ENCODE measurements at regions not wholly inside any gene's neighbourhood (a gene's known extent, or its start where the extent isn't known, plus 50 kb on each side); places are given as distances from the start of the nearest gene placed in this dataset.

GRCh38 chr12:93167841-93168492, 209.8 kb upstream of the NUDT4 start:
- Histone ChIP-seq H3K27me3 (ENCODE audit: insufficient read depth, low read length) (no peaks in the 10 kb centered on the region), H3K4me3 (ENCODE audit: low read depth, low read length) (peak overlapping the region; percentile 68), H2AFZ (ENCODE audit: low read length, unreplicated experiment) (peak overlapping the region; percentile 40), H3K27ac (ENCODE audit: low read depth, low read length) (no peak overlapping the region), H3K4me1 (ENCODE audit: control insufficient read depth, insufficient read depth, low read length, unreplicated experiment) (peaks cover 7% of the 10 kb centered on the region), H3K79me2 (ENCODE audit: control insufficient read depth, insufficient read depth, low read length, unreplicated experiment) (no peaks in the 10 kb centered on the region), H3K36me3 (ENCODE audit: insufficient read depth, low read length) (no peaks in the 10 kb centered on the region)

- Histone ChIP-seq H3K27ac (ENCODE audit: low read depth, low read length) (no peak overlapping the region), H3K4me1 (ENCODE audit: control insufficient read depth, insufficient read depth, low read length, unreplicated experiment) (peaks cover 15% of the 10 kb centered on the region), H3K36me3 (ENCODE audit: insufficient read depth, low read length) (no peaks in the 10 kb centered on the region), H3K4me3 (ENCODE audit: low read depth, low read length) (no peak overlapping the region), H3K27me3 (ENCODE audit: insufficient read depth, low read length) (no peaks in the 10 kb centered on the region), H2AFZ (ENCODE audit: low read length, unreplicated experiment) (no peak overlapping the region), H3K79me2 (ENCODE audit: control insufficient read depth, insufficient read depth, low read length, unreplicated experiment) (no peaks in the 10 kb centered on the region)
Observed at GRCh38 chr12:93168751-93169150, 209.0 kb upstream of the NUDT4 start.

DNA sequence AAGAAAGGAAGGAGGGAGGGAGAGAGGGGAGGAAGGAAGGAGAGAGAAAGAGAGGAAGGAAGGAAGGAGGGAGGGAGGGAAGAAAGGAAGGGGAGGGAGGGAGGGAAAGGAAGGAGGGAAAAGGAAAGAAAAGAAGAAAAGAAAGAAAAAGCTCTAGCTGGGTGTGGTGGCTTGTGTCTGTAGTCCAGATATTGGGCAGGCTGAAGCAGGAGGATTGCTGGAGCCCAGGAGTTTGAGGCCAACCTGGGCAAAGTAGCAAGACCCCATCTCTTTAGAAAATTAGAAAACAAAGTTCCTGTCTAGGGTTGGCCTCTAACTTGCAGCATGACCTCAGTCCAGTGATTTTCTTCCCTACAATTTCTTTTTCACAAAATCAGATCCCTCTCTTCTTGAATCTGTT, 208.2 kb upstream of the NUDT4 start:
- Histone ChIP-seq H3K4me3 (ENCODE audit: low read depth, low read length) (no peak overlapping the region), H3K4me1 (ENCODE audit: control insufficient read depth, insufficient read depth, low read length, unreplicated experiment) (peaks cover 23% of the 10 kb centered on the region), H3K79me2 (ENCODE audit: control insufficient read depth, insufficient read depth, low read length, unreplicated experiment) (no peaks in the 10 kb centered on the region), H2AFZ (ENCODE audit: low read length, unreplicated experiment) (no peak overlapping the region), H3K27ac (ENCODE audit: low read depth, low read length) (no peak overlapping the region), H3K36me3 (ENCODE audit: insufficient read depth, low read length) (no peaks in the 10 kb centered on the region), H3K27me3 (ENCODE audit: insufficient read depth, low read length) (no peaks in the 10 kb centered on the region)

DNA sequence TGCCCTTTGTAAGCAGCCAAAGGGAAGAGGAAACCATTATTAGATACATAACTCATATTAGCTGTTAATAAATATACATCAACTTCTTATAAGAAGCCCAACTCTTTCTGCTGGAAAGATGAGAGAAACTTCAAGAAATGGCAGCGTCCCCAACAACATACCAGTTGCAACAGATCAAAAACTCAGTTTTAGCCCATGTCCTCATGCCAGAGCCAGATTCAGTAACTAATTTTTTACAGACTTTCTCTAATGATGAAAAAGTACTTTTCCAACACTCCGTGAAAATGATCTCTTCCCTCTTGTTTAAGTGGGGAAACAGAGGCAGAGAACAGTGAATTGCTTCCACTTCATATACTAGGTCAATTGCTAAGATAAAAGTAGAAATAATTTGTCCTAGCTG, 206.8 kb upstream of the NUDT4 start:
- no peaks in the 10 kb centered on the region for H3K79me2 ChIP-seq (ENCODE audit: control insufficient read depth, insufficient read depth, low read length, unreplicated experiment)
- peaks cover 35% of the 10 kb centered on the region for H3K4me1 ChIP-seq (ENCODE audit: control insufficient read depth, insufficient read depth, low read length, unreplicated experiment)
- H3K4me3 ChIP-seq (ENCODE audit: low read depth, low read length) = no peak overlapping the region
- no peaks in the 10 kb centered on the region for H3K36me3 ChIP-seq (ENCODE audit: insufficient read depth, low read length)
- H2AFZ ChIP-seq (ENCODE audit: low read length, unreplicated experiment) = no peak overlapping the region
- H3K27ac ChIP-seq (ENCODE audit: low read depth, low read length) = no peak overlapping the region
- no peaks in the 10 kb centered on the region for H3K27me3 ChIP-seq (ENCODE audit: insufficient read depth, low read length)

- Histone ChIP-seq H3K4me1 (ENCODE audit: control insufficient read depth, insufficient read depth, low read length, unreplicated experiment) (peaks cover 51% of the 10 kb centered on the region), H2AFZ (ENCODE audit: low read length, unreplicated experiment) (peak overlapping the region; percentile 47), H3K27ac (ENCODE audit: low read depth, low read length) (peak overlapping the region; percentile 89), H3K79me2 (ENCODE audit: control insufficient read depth, insufficient read depth, low read length, unreplicated experiment) (no peaks in the 10 kb centered on the region), H3K36me3 (ENCODE audit: insufficient read depth, low read length) (no peaks in the 10 kb centered on the region), H3K4me3 (ENCODE audit: low read depth, low read length) (peak overlapping the region; percentile 13; the same call in 1 of the 2 replicates), H3K27me3 (ENCODE audit: insufficient read depth, low read length) (no peaks in the 10 kb centered on the region)
Observed at GRCh38 chr12:93173178-93173957, 204.4 kb upstream of the NUDT4 start.

DNA sequence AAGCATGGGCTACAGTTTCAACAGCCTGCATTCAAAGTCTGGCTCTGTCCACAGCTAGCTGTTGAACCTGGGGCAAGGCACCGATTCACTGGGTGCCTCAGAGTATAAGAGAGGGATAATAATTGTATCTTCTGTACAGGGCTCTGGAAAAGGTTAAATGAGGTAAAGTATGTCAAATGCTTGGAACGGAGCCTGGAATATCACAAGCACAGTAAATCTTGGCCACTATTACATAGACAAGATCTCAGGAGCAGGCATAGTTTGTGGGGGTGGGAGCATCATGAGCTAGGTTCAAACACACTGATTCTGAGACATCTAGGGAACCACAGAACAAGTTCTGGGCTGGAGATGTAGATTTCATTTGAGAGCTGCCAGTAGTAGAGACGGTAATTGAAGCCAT, 203.7 kb upstream of the NUDT4 start:
- Histone ChIP-seq H3K27me3 (ENCODE audit: insufficient read depth, low read length) (no peaks in the 10 kb centered on the region), H3K4me1 (ENCODE audit: control insufficient read depth, insufficient read depth, low read length, unreplicated experiment) (peaks cover 51% of the 10 kb centered on the region), H3K36me3 (ENCODE audit: insufficient read depth, low read length) (no peaks in the 10 kb centered on the region), H3K27ac (ENCODE audit: low read depth, low read length) (peak overlapping the region; percentile 89), H2AFZ (ENCODE audit: low read length, unreplicated experiment) (peak overlapping the region; percentile 47), H3K79me2 (ENCODE audit: control insufficient read depth, insufficient read depth, low read length, unreplicated experiment) (no peaks in the 10 kb centered on the region), H3K4me3 (ENCODE audit: low read depth, low read length) (peak overlapping the region; percentile 13; the same call in 1 of the 2 replicates)

DNA sequence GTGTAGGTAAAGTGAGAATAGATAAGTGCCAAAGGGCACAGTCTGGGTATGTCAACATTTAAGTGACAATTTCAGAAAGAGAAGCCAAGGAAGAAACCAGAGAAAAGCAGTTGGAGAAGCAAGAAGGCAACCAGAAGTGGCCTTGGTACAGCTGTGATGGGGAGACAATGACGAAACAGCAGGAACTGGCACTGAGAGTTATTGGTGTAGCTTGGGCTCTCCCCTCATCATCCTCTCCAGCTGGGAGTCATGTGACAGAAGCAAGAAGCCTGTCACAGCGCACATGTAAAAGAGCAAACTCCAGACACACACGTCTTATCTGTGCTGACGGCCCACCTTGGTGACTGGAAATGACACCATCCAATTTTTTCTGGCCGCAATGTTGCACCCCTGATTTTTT, 203.3 kb upstream of the NUDT4 start:
- Histone ChIP-seq H3K4me3 (ENCODE audit: low read depth, low read length) (peak overlapping the region; percentile 13; the same call in 1 of the 2 replicates), H3K79me2 (ENCODE audit: control insufficient read depth, insufficient read depth, low read length, unreplicated experiment) (no peaks in the 10 kb centered on the region), H3K27me3 (ENCODE audit: insufficient read depth, low read length) (no peaks in the 10 kb centered on the region), H2AFZ (ENCODE audit: low read length, unreplicated experiment) (no peak overlapping the region), H3K36me3 (ENCODE audit: insufficient read depth, low read length) (no peaks in the 10 kb centered on the region), H3K27ac (ENCODE audit: low read depth, low read length) (peak overlapping the region; percentile 89), H3K4me1 (ENCODE audit: control insufficient read depth, insufficient read depth, low read length, unreplicated experiment) (peaks cover 51% of the 10 kb centered on the region)

- peak overlapping the region; percentile 11 for H2AFZ ChIP-seq (ENCODE audit: low read length, unreplicated experiment)
- no peaks in the 10 kb centered on the region for H3K36me3 ChIP-seq (ENCODE audit: insufficient read depth, low read length)
- peak overlapping the region; percentile 78 for H3K27ac ChIP-seq (ENCODE audit: low read depth, low read length)
- H3K4me3 ChIP-seq (ENCODE audit: low read depth, low read length) = peak overlapping the region; percentile 6; the same call in 1 of the 2 replicates
- peaks cover 51% of the 10 kb centered on the region for H3K4me1 ChIP-seq (ENCODE audit: control insufficient read depth, insufficient read depth, low read length, unreplicated experiment)
- no peaks in the 10 kb centered on the region for H3K79me2 ChIP-seq (ENCODE audit: control insufficient read depth, insufficient read depth, low read length, unreplicated experiment)
- no peaks in the 10 kb centered on the region for H3K27me3 ChIP-seq (ENCODE audit: insufficient read depth, low read length)
Observed at GRCh38 chr12:93176165-93176564, 201.6 kb upstream of the NUDT4 start.

GRCh38 chr12:93176610-93177126, 201.1 kb upstream of the NUDT4 start:
- no peaks in the 10 kb centered on the region for H3K27me3 ChIP-seq (ENCODE audit: insufficient read depth, low read length)
- peaks cover 51% of the 10 kb centered on the region for H3K4me1 ChIP-seq (ENCODE audit: control insufficient read depth, insufficient read depth, low read length, unreplicated experiment)
- H3K4me3 ChIP-seq (ENCODE audit: low read depth, low read length) = no peak overlapping the region
- peak overlapping the region; percentile 78; the same call in 1 of the 2 replicates for H3K27ac ChIP-seq (ENCODE audit: low read depth, low read length)
- H3K79me2 ChIP-seq (ENCODE audit: control insufficient read depth, insufficient read depth, low read length, unreplicated experiment) = no peaks in the 10 kb centered on the region
- H3K36me3 ChIP-seq (ENCODE audit: insufficient read depth, low read length) = no peaks in the 10 kb centered on the region
- no peak overlapping the region for H2AFZ ChIP-seq (ENCODE audit: low read length, unreplicated experiment)

- Histone ChIP-seq H2AFZ (ENCODE audit: low read length, unreplicated experiment) (no peak overlapping the region), H3K79me2 (ENCODE audit: control insufficient read depth, insufficient read depth, low read length, unreplicated experiment) (no peaks in the 10 kb centered on the region), H3K4me3 (ENCODE audit: low read depth, low read length) (no peak overlapping the region), H3K27me3 (ENCODE audit: insufficient read depth, low read length) (no peaks in the 10 kb centered on the region), H3K36me3 (ENCODE audit: insufficient read depth, low read length) (no peaks in the 10 kb centered on the region), H3K27ac (ENCODE audit: low read depth, low read length) (no peak overlapping the region), H3K4me1 (ENCODE audit: control insufficient read depth, insufficient read depth, low read length, unreplicated experiment) (peaks cover 49% of the 10 kb centered on the region)
Observed at GRCh38 chr12:93177208-93178153, 200.2 kb upstream of the NUDT4 start.
